GM23338 (cell line): ENCODE measurements at regions not wholly inside any gene's neighbourhood (a gene's known extent, or its start where the extent isn't known, plus 50 kb on each side); places are given as distances from the start of the nearest gene placed in this dataset.

Source experiments
- ATAC-seq: fragments of 200-7000 bp; cut with Tn5 transposase; 3 replicates; pipeline ENCODE4 v1.9.1; 2020
- DNase-seq: peaks from one replicate; pipeline ENCODE4 v3.0.0-alpha.2; 2015; ENCODE audit warnings: low spot score
- H2AFZ ChIP-seq: fragments of 200-600 bp; sonication (generic); 2 replicates; pipeline ENCODE4 v1.8.0; 2016; ENCODE audit warnings: antibody characterized with exemption, mild to moderate bottlenecking, moderate library complexity
- H3F3A ChIP-seq: fragments of 200-600 bp; sonication (generic); replicated peaks from 2 replicates; pipeline ENCODE4 v1.8.0; 2017; ENCODE audit warnings: antibody characterized with exemption, mixed run types, low read depth
- H3K27ac ChIP-seq: fragments of 200-600 bp; sonication (generic); 2 replicates; pipeline ENCODE4 v1.6.1; 2016; ENCODE audit warnings: low read depth
- H3K27me3 ChIP-seq: fragments of 200-600 bp; sonication (generic); 2 replicates; pipeline ENCODE4 v1.8.0; 2016; ENCODE audit warnings: mild to moderate bottlenecking, mixed run types, moderate library complexity; ENCODE audit not compliant: insufficient read depth
- H3K36me3 ChIP-seq: fragments of 200-600 bp; sonication (generic); 2 replicates; pipeline ENCODE4 v1.8.0; 2016; ENCODE audit warnings: mild to moderate bottlenecking; ENCODE audit not compliant: insufficient read depth
- H3K4me1 ChIP-seq: fragments of 200-600 bp; sonication (generic); 2 replicates; pipeline ENCODE4 v1.8.0; 2016; ENCODE audit warnings: mild to moderate bottlenecking, moderate library complexity; ENCODE audit not compliant: insufficient read depth
- H3K4me2 ChIP-seq: fragments of 200-600 bp; sonication (generic); 2 replicates; pipeline ENCODE4 v1.7.1; 2017; ENCODE audit warnings: mixed run types
- H3K4me3 ChIP-seq: fragments of 200-600 bp; sonication (generic); 2 replicates; pipeline ENCODE4 v1.6.1; 2016; ENCODE audit warnings: mixed run types
- H3K79me2 ChIP-seq: fragments of 200-600 bp; sonication (generic); replicated peaks from 2 replicates; pipeline ENCODE4 v1.8.0; 2017; ENCODE audit warnings: mild to moderate bottlenecking; ENCODE audit not compliant: insufficient read depth
- H3K9me2 ChIP-seq: fragments of 200-600 bp; sonication (generic); 2 replicates; pipeline ENCODE4 v1.8.0; 2017; ENCODE audit not compliant: insufficient read depth
- H4K20me1 ChIP-seq: fragments of 200-600 bp; sonication (generic); replicated peaks from 2 replicates; pipeline ENCODE4 v1.8.0; 2017; ENCODE audit warnings: mild to moderate bottlenecking; ENCODE audit not compliant: insufficient read depth
- H3K27ac Mint-ChIP-seq: 2 replicates; pipeline ENCODE4 v1.8.0; 2020; ENCODE audit warnings: inconsistent platforms, mild to moderate bottlenecking, moderate library complexity, mixed read lengths
- H3K27me3 Mint-ChIP-seq: 3 replicates; pipeline ENCODE4 v1.8.0; 2022; ENCODE audit warnings: low read depth, mild to moderate bottlenecking, moderate library complexity, mixed read lengths, inconsistent platforms; ENCODE audit not compliant: insufficient read depth, poor library complexity
- H3K36me3 Mint-ChIP-seq: 3 replicates; pipeline ENCODE4 v1.8.0; 2021; ENCODE audit warnings: low read depth, mild to moderate bottlenecking, inconsistent platforms, moderate library complexity, mixed read lengths
- H3K4me1 Mint-ChIP-seq: 3 replicates; pipeline ENCODE4 v1.8.0; 2020; ENCODE audit warnings: mild to moderate bottlenecking, inconsistent platforms, mixed read lengths
- H3K4me3 Mint-ChIP-seq: 3 replicates; pipeline ENCODE4 v1.8.0; 2021; ENCODE audit warnings: moderate library complexity, mild to moderate bottlenecking, inconsistent platforms, mixed read lengths
- H3K9me3 Mint-ChIP-seq: 3 replicates; pipeline ENCODE4 v1.8.0; 2020; ENCODE audit warnings: moderate library complexity, mild to moderate bottlenecking, inconsistent platforms, mixed read lengths
- CREB1 ChIP-seq: fragments of 250-450 bp; sonication (Bioruptor Pico); IDR thresholded peaks from 2 replicates; pipeline ENCODE4 v1.5.0; 2020; ENCODE audit warnings: low read depth, mild to moderate bottlenecking, moderate library complexity
- EZH2 ChIP-seq: fragments of 200-600 bp; sonication (generic); IDR thresholded peaks from one replicate; pipeline ENCODE4 v1.8.0; 2017; ENCODE audit warnings: antibody characterized with exemption, mild to moderate bottlenecking, low read depth; ENCODE audit not compliant: unreplicated experiment
- EZH2phosphoT487 ChIP-seq: fragments of 200-600 bp; sonication (generic); IDR thresholded peaks from one replicate; pipeline ENCODE4 v1.8.1; 2018; ENCODE audit warnings: antibody characterized with exemption; ENCODE audit not compliant: unreplicated experiment
- JUNB ChIP-seq: IDR thresholded peaks from one replicate; pipeline ENCODE4 v1.6.1; 2016; ENCODE audit warnings: antibody characterized with exemption; ENCODE audit not compliant: unreplicated experiment
- NANOG ChIP-seq: IDR thresholded peaks from 2 replicates; pipeline ENCODE4 v1.6.1; 2016; ENCODE audit warnings: antibody characterized with exemption, borderline replicate concordance
- POLR2AphosphoS5 ChIP-seq: IDR thresholded peaks from 2 replicates; pipeline ENCODE4 v1.6.1; 2016; ENCODE audit warnings: antibody characterized with exemption, low read depth
- STAT1 ChIP-seq: IDR thresholded peaks from one replicate; pipeline ENCODE4 v1.6.1; 2016; ENCODE audit warnings: antibody characterized with exemption; ENCODE audit not compliant: unreplicated experiment
- ZNF114 ChIP-seq: fragments of 250-450 bp; sonication (Bioruptor Pico); IDR thresholded peaks from 2 replicates; pipeline ENCODE4 v1.5.0; 2020; ENCODE audit warnings: mild to moderate bottlenecking, moderate library complexity
- ZNF331 ChIP-seq: fragments of 250-450 bp; sonication (Bioruptor Pico); IDR thresholded peaks from 2 replicates; pipeline ENCODE4 v1.5.0; 2020; ENCODE audit warnings: low read depth, mild to moderate bottlenecking, moderate library complexity
- TF ChIP-seq, protein P1 (sequence below): IDR thresholded peaks from 2 replicates; pipeline ENCODE4 v1.6.1; 2016; ENCODE audit warnings: antibody characterized with exemption
- TF ChIP-seq, protein P2 (sequence below): fragments of 250-450 bp; sonication (Bioruptor Pico); IDR thresholded peaks from 2 replicates; pipeline ENCODE4 v1.5.0; 2020; ENCODE audit warnings: mild to moderate bottlenecking, moderate library complexity
- TF ChIP-seq, protein P3 (sequence below): IDR thresholded peaks from one replicate; pipeline ENCODE4 v1.6.1; 2018; ENCODE audit warnings: antibody characterized with exemption; ENCODE audit not compliant: unreplicated experiment

DNA sequence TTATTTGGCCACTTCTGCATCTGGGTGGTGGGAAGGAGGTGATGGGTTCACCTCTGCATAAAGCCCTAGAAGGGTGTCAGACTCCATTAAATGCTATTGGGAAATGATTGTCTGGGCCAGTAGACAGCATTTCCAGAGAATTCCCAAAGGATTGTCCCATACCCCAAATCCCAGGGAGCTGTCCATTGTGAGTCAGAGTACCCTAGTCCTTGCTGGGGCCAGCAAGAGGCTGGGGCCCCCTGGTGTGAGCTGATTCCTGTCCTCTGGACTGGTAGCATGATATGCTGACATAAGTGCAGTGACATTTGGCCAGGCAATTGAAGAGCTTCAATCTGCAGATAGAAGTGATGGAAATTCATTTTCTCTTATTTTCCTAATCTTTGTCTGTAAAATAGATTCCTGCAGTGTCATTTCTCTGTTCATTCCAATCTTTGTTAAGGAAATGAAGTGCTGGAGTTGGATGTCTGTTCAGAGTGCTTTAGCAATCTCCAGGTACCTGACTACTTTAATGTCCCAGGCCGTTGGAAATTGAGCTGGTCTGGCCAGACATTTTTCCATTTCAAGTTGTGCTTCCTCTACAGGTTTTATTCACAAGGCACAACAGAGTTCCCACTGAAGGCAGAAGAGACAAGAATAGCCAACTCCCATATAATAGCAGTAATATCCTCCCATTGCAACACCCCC is 91.2 kb downstream of the RPLP1 start (continued):
- TF ChIP-seq, protein P1, sequence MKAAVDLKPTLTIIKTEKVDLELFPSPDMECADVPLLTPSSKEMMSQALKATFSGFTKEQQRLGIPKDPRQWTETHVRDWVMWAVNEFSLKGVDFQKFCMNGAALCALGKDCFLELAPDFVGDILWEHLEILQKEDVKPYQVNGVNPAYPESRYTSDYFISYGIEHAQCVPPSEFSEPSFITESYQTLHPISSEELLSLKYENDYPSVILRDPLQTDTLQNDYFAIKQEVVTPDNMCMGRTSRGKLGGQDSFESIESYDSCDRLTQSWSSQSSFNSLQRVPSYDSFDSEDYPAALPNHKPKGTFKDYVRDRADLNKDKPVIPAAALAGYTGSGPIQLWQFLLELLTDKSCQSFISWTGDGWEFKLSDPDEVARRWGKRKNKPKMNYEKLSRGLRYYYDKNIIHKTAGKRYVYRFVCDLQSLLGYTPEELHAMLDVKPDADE, result no peak
- TF ChIP-seq EZH2 (no peak), STAT1 (no peak), EZH2phosphoT487 (no peak), ZNF114 (no peak)

DNA sequence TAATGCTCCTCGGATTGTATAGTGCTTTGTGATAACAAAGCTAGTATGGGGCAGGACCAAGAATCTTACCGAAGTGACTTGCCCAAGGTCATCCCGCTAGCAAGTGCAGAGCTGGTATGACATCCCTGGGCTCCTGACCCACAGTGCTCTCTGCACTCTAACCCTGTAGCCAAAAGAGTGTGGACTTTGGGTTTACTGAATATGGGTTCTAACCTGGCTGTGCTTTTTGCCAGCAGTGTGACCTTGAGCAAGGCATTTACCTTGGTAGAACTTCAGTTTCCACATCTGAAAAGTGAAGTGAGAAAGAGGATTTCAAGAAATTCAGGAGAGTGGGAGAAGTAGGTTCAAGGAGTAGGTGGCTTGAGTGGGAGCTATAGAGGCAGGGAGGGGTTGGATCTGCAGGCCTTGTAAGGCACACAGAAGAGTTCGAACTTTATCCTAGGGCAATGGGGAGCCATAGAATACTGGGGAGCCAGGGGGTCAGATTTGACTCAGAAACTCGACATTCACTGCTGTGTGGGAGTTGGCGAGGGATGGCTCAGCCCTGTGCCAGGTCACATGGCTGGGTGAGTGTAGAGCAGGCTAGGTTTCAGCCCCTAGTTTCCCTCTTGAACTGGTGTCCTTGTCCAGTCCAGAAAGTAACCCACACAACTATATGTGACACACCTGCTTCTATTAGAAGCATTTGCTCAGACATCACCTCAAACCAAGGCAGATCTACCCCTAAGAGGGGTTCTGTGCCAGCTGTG is 91.9 kb downstream of the RPLP1 start:
- Histone ChIP-seq H4K20me1 (no peaks in the 10 kb centered on the region), H3K27ac (no peak overlapping the region), H3K27me3 (no peaks in the 10 kb centered on the region), H3K4me1 (no peaks in the 10 kb centered on the region), H3K36me3 (no peaks in the 10 kb centered on the region), H3K4me3 (no peak overlapping the region), H3F3A (no peaks in the 10 kb centered on the region), H3K79me2 (no peaks in the 10 kb centered on the region), H3K4me2 (no peak overlapping the region), H3K9me2 (no peaks in the 10 kb centered on the region; the same call in 1 of the 2 replicates), H2AFZ (no peak overlapping the region)
- DNase-seq (no peak), ATAC-seq (no peak)
- Mint-ChIP-seq H3K27ac (no peak overlapping the region), H3K27me3 (no peaks in the 10 kb centered on the region), H3K36me3 (no peaks in the 10 kb centered on the region), H3K9me3 (no peaks in the 10 kb centered on the region), H3K4me1 (peaks cover 12% of the 10 kb centered on the region; the same call in 2 of the 3 replicates), H3K4me3 (no peak overlapping the region)
- TF ChIP-seq STAT1, result no peak
- no peak for TF ChIP-seq POLR2AphosphoS5
- TF ChIP-seq EZH2, result no peak
- no peak for TF ChIP-seq ZNF331
- no peak for TF ChIP-seq ZNF114
- no peak for TF ChIP-seq JUNB
- TF ChIP-seq, protein P2, sequence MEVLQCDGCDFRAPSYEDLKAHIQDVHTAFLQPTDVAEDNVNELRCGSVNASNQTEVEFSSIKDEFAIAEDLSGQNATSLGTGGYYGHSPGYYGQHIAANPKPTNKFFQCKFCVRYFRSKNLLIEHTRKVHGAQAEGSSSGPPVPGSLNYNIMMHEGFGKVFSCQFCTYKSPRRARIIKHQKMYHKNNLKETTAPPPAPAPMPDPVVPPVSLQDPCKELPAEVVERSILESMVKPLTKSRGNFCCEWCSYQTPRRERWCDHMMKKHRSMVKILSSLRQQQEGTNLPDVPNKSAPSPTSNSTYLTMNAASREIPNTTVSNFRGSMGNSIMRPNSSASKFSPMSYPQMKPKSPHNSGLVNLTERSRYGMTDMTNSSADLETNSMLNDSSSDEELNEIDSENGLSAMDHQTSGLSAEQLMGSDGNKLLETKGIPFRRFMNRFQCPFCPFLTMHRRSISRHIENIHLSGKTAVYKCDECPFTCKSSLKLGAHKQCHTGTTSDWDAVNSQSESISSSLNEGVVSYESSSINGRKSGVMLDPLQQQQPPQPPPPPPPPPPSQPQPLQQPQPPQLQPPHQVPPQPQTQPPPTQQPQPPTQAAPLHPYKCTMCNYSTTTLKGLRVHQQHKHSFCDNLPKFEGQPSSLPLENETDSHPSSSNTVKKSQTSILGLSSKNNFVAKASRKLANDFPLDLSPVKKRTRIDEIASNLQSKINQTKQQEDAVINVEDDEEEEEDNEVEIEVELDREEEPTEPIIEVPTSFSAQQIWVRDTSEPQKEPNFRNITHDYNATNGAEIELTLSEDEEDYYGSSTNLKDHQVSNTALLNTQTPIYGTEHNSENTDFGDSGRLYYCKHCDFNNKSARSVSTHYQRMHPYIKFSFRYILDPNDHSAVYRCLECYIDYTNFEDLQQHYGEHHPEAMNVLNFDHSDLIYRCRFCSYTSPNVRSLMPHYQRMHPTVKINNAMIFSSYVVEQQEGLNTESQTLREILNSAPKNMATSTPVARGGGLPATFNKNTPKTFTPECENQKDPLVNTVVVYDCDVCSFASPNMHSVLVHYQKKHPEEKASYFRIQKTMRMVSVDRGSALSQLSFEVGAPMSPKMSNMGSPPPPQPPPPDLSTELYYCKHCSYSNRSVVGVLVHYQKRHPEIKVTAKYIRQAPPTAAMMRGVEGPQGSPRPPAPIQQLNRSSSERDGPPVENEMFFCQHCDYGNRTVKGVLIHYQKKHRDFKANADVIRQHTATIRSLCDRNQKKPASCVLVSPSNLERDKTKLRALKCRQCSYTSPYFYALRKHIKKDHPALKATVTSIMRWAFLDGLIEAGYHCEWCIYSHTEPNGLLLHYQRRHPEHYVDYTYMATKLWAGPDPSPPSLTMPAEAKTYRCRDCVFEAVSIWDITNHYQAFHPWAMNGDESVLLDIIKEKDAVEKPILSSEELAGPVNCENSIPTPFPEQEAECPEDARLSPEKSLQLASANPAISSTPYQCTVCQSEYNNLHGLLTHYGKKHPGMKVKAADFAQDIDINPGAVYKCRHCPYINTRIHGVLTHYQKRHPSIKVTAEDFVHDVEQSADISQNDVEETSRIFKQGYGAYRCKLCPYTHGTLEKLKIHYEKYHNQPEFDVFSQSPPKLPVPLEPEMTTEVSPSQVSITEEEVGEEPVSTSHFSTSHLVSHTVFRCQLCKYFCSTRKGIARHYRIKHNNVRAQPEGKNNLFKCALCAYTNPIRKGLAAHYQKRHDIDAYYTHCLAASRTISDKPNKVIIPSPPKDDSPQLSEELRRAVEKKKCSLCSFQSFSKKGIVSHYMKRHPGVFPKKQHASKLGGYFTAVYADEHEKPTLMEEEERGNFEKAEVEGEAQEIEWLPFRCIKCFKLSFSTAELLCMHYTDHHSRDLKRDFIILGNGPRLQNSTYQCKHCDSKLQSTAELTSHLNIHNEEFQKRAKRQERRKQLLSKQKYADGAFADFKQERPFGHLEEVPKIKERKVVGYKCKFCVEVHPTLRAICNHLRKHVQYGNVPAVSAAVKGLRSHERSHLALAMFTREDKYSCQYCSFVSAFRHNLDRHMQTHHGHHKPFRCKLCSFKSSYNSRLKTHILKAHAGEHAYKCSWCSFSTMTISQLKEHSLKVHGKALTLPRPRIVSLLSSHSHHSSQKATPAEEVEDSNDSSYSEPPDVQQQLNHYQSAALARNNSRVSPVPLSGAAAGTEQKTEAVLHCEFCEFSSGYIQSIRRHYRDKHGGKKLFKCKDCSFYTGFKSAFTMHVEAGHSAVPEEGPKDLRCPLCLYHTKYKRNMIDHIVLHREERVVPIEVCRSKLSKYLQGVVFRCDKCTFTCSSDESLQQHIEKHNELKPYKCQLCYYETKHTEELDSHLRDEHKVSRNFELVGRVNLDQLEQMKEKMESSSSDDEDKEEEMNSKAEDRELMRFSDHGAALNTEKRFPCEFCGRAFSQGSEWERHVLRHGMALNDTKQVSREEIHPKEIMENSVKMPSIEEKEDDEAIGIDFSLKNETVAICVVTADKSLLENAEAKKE (CRISPR knock-in tag), result no peak
- TF ChIP-seq, protein P3, sequence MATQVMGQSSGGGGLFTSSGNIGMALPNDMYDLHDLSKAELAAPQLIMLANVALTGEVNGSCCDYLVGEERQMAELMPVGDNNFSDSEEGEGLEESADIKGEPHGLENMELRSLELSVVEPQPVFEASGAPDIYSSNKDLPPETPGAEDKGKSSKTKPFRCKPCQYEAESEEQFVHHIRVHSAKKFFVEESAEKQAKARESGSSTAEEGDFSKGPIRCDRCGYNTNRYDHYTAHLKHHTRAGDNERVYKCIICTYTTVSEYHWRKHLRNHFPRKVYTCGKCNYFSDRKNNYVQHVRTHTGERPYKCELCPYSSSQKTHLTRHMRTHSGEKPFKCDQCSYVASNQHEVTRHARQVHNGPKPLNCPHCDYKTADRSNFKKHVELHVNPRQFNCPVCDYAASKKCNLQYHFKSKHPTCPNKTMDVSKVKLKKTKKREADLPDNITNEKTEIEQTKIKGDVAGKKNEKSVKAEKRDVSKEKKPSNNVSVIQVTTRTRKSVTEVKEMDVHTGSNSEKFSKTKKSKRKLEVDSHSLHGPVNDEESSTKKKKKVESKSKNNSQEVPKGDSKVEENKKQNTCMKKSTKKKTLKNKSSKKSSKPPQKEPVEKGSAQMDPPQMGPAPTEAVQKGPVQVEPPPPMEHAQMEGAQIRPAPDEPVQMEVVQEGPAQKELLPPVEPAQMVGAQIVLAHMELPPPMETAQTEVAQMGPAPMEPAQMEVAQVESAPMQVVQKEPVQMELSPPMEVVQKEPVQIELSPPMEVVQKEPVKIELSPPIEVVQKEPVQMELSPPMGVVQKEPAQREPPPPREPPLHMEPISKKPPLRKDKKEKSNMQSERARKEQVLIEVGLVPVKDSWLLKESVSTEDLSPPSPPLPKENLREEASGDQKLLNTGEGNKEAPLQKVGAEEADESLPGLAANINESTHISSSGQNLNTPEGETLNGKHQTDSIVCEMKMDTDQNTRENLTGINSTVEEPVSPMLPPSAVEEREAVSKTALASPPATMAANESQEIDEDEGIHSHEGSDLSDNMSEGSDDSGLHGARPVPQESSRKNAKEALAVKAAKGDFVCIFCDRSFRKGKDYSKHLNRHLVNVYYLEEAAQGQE, result no peak
- no peak for TF ChIP-seq CREB1 (CRISPR knock-in tag)
- TF ChIP-seq EZH2phosphoT487, result no peak
- no peak for TF ChIP-seq NANOG
